ENCODE measurements at regions not wholly inside any gene's neighbourhood (a gene's known extent, or its start where the extent isn't known, plus 50 kb on each side); places are given as distances from the start of the nearest gene placed in this dataset.

GRCh38 chr16:19936441-19936840 is 51.8 kb upstream of the GPRC5B start:
- no peaks in the 10 kb centered on the region for H3K9me3 ChIP-seq
- TF ChIP-seq POLR2A (IDR thresholded peaks at IDR 0.05): no peak
- TF ChIP-seq, protein P1, sequence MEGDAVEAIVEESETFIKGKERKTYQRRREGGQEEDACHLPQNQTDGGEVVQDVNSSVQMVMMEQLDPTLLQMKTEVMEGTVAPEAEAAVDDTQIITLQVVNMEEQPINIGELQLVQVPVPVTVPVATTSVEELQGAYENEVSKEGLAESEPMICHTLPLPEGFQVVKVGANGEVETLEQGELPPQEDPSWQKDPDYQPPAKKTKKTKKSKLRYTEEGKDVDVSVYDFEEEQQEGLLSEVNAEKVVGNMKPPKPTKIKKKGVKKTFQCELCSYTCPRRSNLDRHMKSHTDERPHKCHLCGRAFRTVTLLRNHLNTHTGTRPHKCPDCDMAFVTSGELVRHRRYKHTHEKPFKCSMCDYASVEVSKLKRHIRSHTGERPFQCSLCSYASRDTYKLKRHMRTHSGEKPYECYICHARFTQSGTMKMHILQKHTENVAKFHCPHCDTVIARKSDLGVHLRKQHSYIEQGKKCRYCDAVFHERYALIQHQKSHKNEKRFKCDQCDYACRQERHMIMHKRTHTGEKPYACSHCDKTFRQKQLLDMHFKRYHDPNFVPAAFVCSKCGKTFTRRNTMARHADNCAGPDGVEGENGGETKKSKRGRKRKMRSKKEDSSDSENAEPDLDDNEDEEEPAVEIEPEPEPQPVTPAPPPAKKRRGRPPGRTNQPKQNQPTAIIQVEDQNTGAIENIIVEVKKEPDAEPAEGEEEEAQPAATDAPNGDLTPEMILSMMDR (IDR thresholded peaks at IDR 0.05 in 8 of 11, conservative IDR thresholded peaks at IDR 0.05 in 3 of 11): no peak
- no peak for TF ChIP-seq POLR2AphosphoS5 (IDR thresholded peaks at IDR 0.05)
- no peak overlapping the region for H3K27ac ChIP-seq
- H3K27me3 ChIP-seq (replicated peaks in 1 of 7): peaks cover 0 to 14% (median 0%) of the 10 kb centered on the region in 7 donors
- H3K4me1 ChIP-seq: no peaks in the 10 kb centered on the region
- WGBS, 5 donors: 63 to 85% (median 71%) methylated on average over 2 to 3 of the region's 3 CpGs
- intact Hi-C loops (cut with DNase I; ENCODE audit: low total_unique reads): no loop called here
- no peaks in the 10 kb centered on the region for H3K36me3 ChIP-seq
- no peak overlapping the region for H3K4me3 ChIP-seq
- no peak for DNase-seq

GRCh38 chr16:19935694-19936093 is 51.0 kb upstream of the GPRC5B start:
- intact Hi-C loops (cut with DNase I; ENCODE audit: low total_unique reads): no loop called here

More at GRCh38 chr16:19935694-19936093, 51.0 kb upstream of the GPRC5B start:
- peaks cover 0 to 14% (median 0%) of the 10 kb centered on the region in 7 donors for H3K27me3 ChIP-seq (replicated peaks in 1 of 7)
- no peaks in the 10 kb centered on the region for H3K9me3 ChIP-seq
- H3K4me3 ChIP-seq: no peak overlapping the region
- TF ChIP-seq POLR2AphosphoS5 (IDR thresholded peaks at IDR 0.05): no peak
- TF ChIP-seq, protein P1 (IDR thresholded peaks at IDR 0.05 in 8 of 11, conservative IDR thresholded peaks at IDR 0.05 in 3 of 11): no peak
- no peak for TF ChIP-seq POLR2A (IDR thresholded peaks at IDR 0.05)
- WGBS, 5 donors: 41 to 75% (median 65%) methylated on average over 2 of the region's 2 CpGs
- no peaks in the 10 kb centered on the region for H3K36me3 ChIP-seq
- H3K27ac ChIP-seq: no peak overlapping the region
- DNase-seq: no peak
- no peaks in the 10 kb centered on the region for H3K4me1 ChIP-seq

Data from spleen (tissue), 11 donors.